HepG2 (cell line): ENCODE measurements at regions not wholly inside any gene's neighbourhood (a gene's known extent, or its start where the extent isn't known, plus 50 kb on each side); places are given as distances from the start of the nearest gene placed in this dataset.

Experiments used
- CREB1 ChIP-seq, 2 experiments: fragments of 450-650 bp in 1 of 2; IDR thresholded peaks; 2 replicates each; pipeline ENCODE4 v1.6.1; 2016 to 2017; ENCODE audit warnings: control low read depth in 1 of 2, mild to moderate bottlenecking in 1 of 2, missing compliant biosample characterization in 1 of 2, missing genetic modification characterization in 1 of 2
- KDM1A ChIP-seq: IDR thresholded peaks from 2 replicates; pipeline ENCODE4 v1.6.1; 2016; ENCODE audit warnings: missing compliant biosample characterization
- NR2F6 ChIP-seq, 2 experiments: IDR thresholded peaks; 2 replicates each; pipeline ENCODE4 v1.6.1; 2016; ENCODE audit warnings: antibody characterized with exemption in 1 of 2, mild to moderate bottlenecking in 1 of 2
- TBP ChIP-seq: sonication (generic); formaldehyde crosslinking; IDR thresholded peaks from 2 replicates; pipeline ENCODE4 v1.5.0; 2020; ENCODE audit warnings: missing genetic modification reagents
- ZFP82 ChIP-seq: sonication (generic); formaldehyde crosslinking; IDR thresholded peaks from 2 replicates; pipeline ENCODE4 v1.5.1; 2020; ENCODE audit warnings: mild to moderate bottlenecking, missing genetic modification reagents, borderline replicate concordance
- ZFX ChIP-seq: sonication (generic); formaldehyde crosslinking; IDR thresholded peaks from 2 replicates; pipeline ENCODE4 v1.4.0; 2020; ENCODE audit warnings: mild to moderate bottlenecking, low read depth, missing genetic modification reagents, moderate library complexity
- ZNF331 ChIP-seq: sonication (generic); formaldehyde crosslinking; IDR thresholded peaks from 2 replicates; pipeline ENCODE4 v1.4.0; 2020; ENCODE audit warnings: missing genetic modification reagents
- ZNF746 ChIP-seq: sonication (generic); formaldehyde crosslinking; IDR thresholded peaks from 2 replicates; pipeline ENCODE4 v1.8.0; 2022; ENCODE audit warnings: mild to moderate bottlenecking, missing genetic modification reagents
- ZNF878 ChIP-seq: sonication (generic); formaldehyde crosslinking; IDR thresholded peaks from 2 replicates; pipeline ENCODE4 v1.8.1; 2023; ENCODE audit warnings: mild to moderate bottlenecking, missing genetic modification reagents, moderate library complexity
- TF ChIP-seq, protein P1 (sequence below): sonication (generic); formaldehyde crosslinking; IDR thresholded peaks from 2 replicates; pipeline ENCODE4 v1.8.1; 2023; ENCODE audit warnings: mild to moderate bottlenecking, missing genetic modification reagents, borderline replicate concordance
- TF ChIP-seq, protein P2 (sequence below): sonication (generic); formaldehyde crosslinking; IDR thresholded peaks from 2 replicates; pipeline ENCODE4 v1.5.0; 2020; ENCODE audit warnings: mild to moderate bottlenecking, missing genetic modification reagents, moderate library complexity

DNA sequence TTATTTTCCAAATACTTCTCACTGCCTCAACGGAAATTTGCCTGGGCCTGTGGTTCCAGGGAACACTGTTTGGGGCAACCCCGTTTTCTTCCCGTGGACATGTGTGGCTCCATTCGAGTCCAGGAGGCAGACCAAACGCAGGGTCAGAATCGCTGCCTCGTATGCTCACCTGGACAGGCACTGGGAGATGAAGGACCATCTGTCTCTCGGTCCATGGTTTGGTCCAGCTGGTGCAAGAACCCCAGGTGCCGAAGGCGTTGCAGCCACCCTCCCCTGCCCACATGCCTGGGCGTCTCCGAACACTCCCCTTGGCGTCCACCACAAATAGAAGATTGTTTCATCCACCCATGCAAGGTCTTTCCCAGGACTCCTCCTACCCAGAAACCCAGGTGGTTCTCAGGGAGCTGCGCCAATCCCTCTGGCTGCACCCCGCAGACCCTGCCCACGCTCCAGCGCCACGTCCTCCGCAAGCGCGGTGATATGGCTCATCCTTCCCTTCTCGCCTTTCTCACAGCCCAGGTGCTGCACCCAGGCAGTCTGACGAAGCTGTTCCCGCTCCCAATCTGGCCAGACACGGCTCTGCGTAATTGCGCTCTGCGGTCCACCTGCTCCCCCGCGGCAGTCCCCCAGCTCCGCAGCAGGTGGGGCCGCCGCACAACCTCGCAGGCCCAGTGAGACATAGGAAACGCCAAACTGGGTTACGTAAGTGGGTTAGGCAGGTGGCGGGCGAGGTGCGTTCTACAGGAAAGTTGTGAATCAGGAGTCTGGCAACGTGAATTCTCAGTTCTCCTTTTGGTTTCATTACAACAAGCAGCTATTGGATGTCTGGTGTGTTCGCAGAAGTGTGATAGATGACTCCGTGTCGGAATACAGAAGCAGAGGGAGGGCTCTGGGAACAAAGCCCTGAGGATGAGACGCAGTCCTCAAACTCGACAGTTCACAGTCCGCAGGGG, 146.2 kb upstream of the ECI2 start:
- TF ChIP-seq, protein P1, sequence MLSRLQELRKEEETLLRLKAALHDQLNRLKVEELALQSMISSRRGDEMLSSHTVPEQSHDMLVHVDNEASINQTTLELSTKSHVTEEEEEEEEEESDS (CRISPR knock-in tag), result no peak
- no peak for TF ChIP-seq TBP
- no peak for TF ChIP-seq ZNF331 (CRISPR knock-in tag)
- TF ChIP-seq, protein P2, sequence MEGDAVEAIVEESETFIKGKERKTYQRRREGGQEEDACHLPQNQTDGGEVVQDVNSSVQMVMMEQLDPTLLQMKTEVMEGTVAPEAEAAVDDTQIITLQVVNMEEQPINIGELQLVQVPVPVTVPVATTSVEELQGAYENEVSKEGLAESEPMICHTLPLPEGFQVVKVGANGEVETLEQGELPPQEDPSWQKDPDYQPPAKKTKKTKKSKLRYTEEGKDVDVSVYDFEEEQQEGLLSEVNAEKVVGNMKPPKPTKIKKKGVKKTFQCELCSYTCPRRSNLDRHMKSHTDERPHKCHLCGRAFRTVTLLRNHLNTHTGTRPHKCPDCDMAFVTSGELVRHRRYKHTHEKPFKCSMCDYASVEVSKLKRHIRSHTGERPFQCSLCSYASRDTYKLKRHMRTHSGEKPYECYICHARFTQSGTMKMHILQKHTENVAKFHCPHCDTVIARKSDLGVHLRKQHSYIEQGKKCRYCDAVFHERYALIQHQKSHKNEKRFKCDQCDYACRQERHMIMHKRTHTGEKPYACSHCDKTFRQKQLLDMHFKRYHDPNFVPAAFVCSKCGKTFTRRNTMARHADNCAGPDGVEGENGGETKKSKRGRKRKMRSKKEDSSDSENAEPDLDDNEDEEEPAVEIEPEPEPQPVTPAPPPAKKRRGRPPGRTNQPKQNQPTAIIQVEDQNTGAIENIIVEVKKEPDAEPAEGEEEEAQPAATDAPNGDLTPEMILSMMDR (CRISPR knock-in tag), result peak; percentile 58
- no peak for TF ChIP-seq ZNF878 (CRISPR knock-in tag)
- no peak for TF ChIP-seq CREB1 (IDR thresholded peaks at IDR 0.05)
- TF ChIP-seq CREB1 (CRISPR knock-in tag; IDR thresholded peaks at IDR 0.05), result no peak
- no peak for TF ChIP-seq ZFP82 (CRISPR knock-in tag)
- TF ChIP-seq ZFX, result no peak
- TF ChIP-seq ZNF746, result no peak
- no peak for TF ChIP-seq KDM1A (CRISPR knock-in tag)
- TF ChIP-seq NR2F6 (IDR thresholded peaks at IDR 0.05), result no peak
- TF ChIP-seq NR2F6 (CRISPR knock-in tag; IDR thresholded peaks at IDR 0.05), result no peak
